ENCODE measurements at regions not wholly inside any gene's neighbourhood (a gene's known extent, or its start where the extent isn't known, plus 50 kb on each side); places are given as distances from the start of the nearest gene placed in this dataset.

DNA sequence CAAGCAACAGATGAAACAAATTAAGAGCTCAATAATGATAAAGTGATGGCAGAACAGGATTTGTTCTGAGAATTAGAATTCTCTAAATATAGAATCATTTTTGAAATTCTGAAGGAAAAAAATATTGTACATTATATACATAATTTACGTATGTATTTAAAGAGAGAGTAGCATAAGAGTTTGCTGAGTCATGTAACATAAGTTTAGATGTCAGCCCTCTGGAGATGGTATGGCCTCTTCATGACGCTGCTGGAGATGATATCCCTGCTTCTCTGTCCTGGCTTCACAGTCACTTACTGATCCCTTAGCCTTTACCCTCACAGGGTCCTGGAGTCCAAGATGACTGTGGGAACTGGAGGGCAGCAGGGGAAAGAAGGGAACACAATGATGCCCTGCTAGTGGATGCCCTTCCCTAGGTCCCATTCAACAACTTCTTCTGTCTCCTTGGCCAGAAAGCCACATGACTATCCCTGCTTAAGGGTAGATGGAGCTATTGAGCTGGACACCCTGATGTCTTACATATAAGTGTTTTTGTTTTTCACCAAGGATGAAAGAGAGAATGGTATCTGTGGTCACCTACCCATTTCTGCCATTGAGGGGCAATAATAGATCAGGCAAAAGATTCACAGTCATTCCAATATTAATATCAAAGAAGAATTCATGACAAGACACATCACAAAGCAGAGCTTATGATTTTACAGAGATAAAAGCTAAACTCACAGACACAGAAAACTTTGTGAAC is 753.1 kb downstream of the TBC1D22A start:
- no peak for TF ChIP-seq CHD1 (IDR thresholded peaks at IDR 0.05; ENCODE audit: low read depth, low read length)
- peak; percentile 32; the same call in 1 of the 2 replicates for TF ChIP-seq NFE2L2 (IDR thresholded peaks at IDR 0.05; ENCODE audit: low read depth, low read length)
- H3K9me3 ChIP-seq (ENCODE audit: control insufficient read depth, insufficient read depth, low read length): peaks cover 23% of the 10 kb centered on the region
- no peak overlapping the region for H2BK120ac ChIP-seq (ENCODE audit: low read depth, low read length)
- no peak overlapping the region for H3K27ac ChIP-seq (ENCODE audit: insufficient read depth, low read length)
- no CpG with 5 or more reads among the region's 2 CpGs for whole genome bisulfite sequencing, 2 experiments (ENCODE audit: extremely low coverage in 2 of 2, insufficient read length in 1 of 2)
- H3K4me3 ChIP-seq (ENCODE audit: insufficient read depth, low read depth, low read length): no peak overlapping the region
- ChIA-PET POLR2A (ENCODE audit: unreplicated experiment) (no interaction called here), CTCF (no interaction called here)
- dilution Hi-C loops (cut with HindIII; ENCODE audit: low sequenced_read_pairs, unreplicated experiment) (no loop called here), intact Hi-C loops (cut with micrococcal nuclease) (no loop called here), in situ Hi-C loops (cut with MboI; ENCODE audit: low sequenced_read_pairs) (no loop called here)
- DNase-seq (no peak), ATAC-seq (ENCODE audit: low read depth) (no peak)
- H3K4me2 ChIP-seq (ENCODE audit: low read depth, low read length): no peak overlapping the region
- H2BK15ac ChIP-seq (ENCODE audit: low read depth, low read length): no peak overlapping the region
- no peak overlapping the region for H4K5ac ChIP-seq (ENCODE audit: low read depth, low read length)
- H2BK5ac ChIP-seq (ENCODE audit: low read depth, low read length, poor library complexity, severe bottlenecking): no peak overlapping the region
- H3K56ac ChIP-seq (ENCODE audit: extremely low read depth, insufficient read depth, low read length): no peak overlapping the region
- H3K79me1 ChIP-seq (ENCODE audit: low read depth in 1 of 2, low read length in 2 of 2): no peaks in the 10 kb centered on the region
- H3K14ac ChIP-seq (replicated peaks; ENCODE audit: low read depth, low read length): no peak overlapping the region
- no peaks in the 10 kb centered on the region for H4K20me1 ChIP-seq (ENCODE audit: insufficient read depth, low read length)
- H3K36me3 ChIP-seq (ENCODE audit: control insufficient read depth, insufficient read depth, low read length): no peaks in the 10 kb centered on the region
- H3K23ac ChIP-seq (ENCODE audit: low read depth, low read length): no peak overlapping the region
- no peak overlapping the region for H2AK5ac ChIP-seq (ENCODE audit: low read depth, low read length)
- no peak overlapping the region for H2AFZ ChIP-seq (replicated peaks; ENCODE audit: low read length, poor library complexity)
- no TSS peak for BruUV-seq (replicated peaks)
- H4K91ac ChIP-seq (ENCODE audit: insufficient read depth, low read depth, low read length): no peak overlapping the region
- H3K4me1 ChIP-seq (ENCODE audit: control insufficient read depth, insufficient read depth, low read length): no peaks in the 10 kb centered on the region
- no peak overlapping the region for H2BK20ac ChIP-seq (ENCODE audit: low read depth, low read length)
- no peak overlapping the region for H2AK9ac ChIP-seq (replicated peaks; ENCODE audit: low read depth, low read length, poor library complexity)
- no peak overlapping the region for H3K18ac ChIP-seq (ENCODE audit: low read depth, low read length)
- H3K9ac ChIP-seq (ENCODE audit: low read depth, low read length): no peak overlapping the region
- no peaks in the 10 kb centered on the region for H3K9me1 ChIP-seq (ENCODE audit: insufficient read depth, low read length)
- no peaks in the 10 kb centered on the region for H3K27me3 ChIP-seq (ENCODE audit: control insufficient read depth, insufficient read depth, low read length)
- no peak overlapping the region for H4K8ac ChIP-seq (ENCODE audit: low read depth in 2 of 2, low read length in 2 of 2)
- no peak overlapping the region for H3K4ac ChIP-seq (ENCODE audit: low read depth, low read length)

All from IMR-90 (cell line).